ENCODE measurements at regions not wholly inside any gene's neighbourhood (a gene's known extent, or its start where the extent isn't known, plus 50 kb on each side); places are given as distances from the start of the nearest gene placed in this dataset.

DNA sequence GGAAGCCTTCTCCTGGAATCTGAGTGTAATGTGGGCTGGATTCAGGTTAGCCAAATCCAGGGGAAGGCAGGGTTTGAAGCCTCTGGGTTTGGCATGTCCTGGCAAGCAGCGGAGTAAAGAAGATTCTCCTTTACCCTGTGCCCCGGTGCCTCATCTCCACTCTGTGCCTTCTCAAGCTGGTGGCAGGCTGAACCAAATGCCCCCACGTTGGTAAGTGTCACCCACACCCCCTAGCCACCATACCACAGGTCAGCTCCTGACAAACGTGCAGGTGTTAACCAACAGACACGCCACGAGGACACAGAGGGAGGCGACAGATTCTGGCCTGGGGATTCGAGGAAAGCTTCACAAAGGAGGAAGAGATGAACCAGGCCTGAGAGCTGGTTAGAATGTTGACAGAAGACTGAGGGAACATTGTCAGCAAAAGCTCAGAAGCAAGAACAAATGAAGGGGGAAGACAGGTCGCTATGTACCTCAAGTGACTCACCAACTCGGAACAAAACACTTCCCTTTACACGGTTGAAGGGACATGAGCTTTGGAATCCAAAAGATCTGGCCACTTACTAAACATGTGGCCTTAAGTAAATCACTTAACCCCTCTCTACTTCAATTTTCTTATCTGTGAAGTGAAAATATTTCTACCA lies 85.2 kb upstream of the LCLAT1 start:
- TF ChIP-seq, protein P1, sequence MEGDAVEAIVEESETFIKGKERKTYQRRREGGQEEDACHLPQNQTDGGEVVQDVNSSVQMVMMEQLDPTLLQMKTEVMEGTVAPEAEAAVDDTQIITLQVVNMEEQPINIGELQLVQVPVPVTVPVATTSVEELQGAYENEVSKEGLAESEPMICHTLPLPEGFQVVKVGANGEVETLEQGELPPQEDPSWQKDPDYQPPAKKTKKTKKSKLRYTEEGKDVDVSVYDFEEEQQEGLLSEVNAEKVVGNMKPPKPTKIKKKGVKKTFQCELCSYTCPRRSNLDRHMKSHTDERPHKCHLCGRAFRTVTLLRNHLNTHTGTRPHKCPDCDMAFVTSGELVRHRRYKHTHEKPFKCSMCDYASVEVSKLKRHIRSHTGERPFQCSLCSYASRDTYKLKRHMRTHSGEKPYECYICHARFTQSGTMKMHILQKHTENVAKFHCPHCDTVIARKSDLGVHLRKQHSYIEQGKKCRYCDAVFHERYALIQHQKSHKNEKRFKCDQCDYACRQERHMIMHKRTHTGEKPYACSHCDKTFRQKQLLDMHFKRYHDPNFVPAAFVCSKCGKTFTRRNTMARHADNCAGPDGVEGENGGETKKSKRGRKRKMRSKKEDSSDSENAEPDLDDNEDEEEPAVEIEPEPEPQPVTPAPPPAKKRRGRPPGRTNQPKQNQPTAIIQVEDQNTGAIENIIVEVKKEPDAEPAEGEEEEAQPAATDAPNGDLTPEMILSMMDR (conservative IDR thresholded peaks at IDR 0.05) = no peak
- no peak overlapping the region for H3K27ac ChIP-seq

DNA sequence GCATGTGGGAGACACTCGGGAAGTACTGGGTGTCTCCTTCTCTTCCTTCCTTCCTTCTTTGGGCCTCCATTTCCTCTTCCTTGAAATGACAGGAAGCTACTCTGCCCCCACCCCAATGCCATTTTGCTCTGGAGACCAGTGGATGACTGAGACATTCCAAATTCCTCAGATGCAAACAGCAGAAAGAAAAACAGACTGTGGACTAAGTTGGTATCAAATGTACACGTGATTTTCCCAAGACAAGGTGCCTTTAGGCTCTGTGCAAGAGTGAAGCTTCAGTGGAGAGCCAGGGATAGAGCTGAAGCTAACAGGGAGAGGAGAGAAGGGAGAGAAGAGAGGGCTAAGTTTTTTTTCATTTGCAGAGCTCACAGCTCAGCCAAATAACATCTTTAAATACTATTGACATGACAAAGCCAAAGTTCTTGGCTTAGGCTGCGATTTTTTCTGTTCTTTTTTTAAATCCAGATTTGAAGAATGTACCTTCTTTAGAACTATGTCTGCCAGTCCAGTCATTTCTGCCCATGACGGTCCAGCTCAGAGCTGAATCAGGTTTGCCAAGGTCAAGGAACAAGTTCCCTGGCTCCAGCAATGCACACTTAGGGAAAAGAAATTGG lies 84.5 kb upstream of the LCLAT1 start:
- TF ChIP-seq, protein P1 (conservative IDR thresholded peaks at IDR 0.05) = no peak
- no peak overlapping the region for H3K27ac ChIP-seq

DNA sequence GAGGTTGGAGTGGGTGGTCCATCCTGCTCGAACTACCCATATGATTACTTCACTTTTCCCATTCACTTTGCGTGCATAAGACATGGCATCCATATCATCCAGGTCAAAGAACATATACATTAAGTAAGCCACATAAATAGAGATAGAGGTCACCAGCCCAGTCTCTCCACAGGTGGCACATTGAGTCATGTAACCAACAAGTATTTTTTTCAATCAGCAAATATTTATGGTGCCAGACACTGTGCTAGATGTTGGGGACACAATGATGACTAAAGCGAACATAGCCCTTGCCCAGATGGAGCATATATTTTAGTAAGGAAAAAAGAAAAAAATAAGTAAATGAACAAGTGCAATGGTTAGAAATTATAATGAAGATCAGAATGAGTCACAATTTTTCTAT lies 83.6 kb upstream of the LCLAT1 start:
- TF ChIP-seq, protein P1 (conservative IDR thresholded peaks at IDR 0.05) = no peak

DNA sequence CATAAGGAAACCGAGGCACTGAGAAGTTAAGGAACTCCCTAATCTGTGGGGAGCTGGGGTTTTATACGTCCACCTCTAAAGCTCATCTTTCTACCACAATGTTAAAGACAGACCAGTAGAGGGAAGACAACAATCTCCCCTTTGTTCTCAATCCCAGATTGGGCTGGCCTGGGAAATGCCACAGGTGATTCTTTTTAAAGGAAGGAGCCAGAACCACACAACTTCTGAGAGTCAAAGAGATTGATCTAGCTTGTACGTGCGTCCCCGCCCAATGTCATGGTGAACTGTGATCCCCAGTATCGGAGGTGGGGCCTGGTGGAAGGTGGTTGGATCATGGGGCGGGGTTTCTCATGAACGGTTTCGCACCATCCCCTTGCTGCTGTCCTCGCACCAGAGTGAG lies 81.8 kb upstream of the LCLAT1 start:
- TF ChIP-seq, protein P1 (conservative IDR thresholded peaks at IDR 0.05) = no peak

More for the DNA sequence above, 83.6 kb upstream of the LCLAT1 start:
- no peak overlapping the region for H3K27ac ChIP-seq

DNA sequence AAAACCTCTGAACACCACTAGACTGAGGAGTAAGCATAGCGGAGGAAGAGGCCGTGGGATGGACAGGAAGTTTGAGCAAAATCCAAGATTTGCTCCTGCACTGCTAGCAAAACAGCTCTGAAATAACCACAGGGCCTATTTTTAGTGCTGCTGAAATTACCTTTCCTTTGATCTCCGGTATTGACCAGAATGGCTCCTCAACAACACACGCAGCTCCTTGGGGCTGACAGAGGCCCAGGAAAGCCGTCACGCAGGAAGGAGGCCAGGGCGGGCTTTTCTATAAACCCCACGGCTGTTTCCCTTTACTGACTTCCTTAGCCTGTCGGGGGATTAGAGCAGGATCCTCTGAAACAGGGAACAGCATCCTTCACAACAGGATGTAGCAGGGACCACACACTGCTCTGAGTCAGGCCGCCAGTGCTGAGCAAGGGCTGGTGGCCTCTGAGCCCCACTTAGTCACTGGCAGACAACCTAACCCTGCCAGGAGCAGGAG lies 80.8 kb upstream of the LCLAT1 start:
- H3K27ac ChIP-seq = no peak overlapping the region
- TF ChIP-seq, protein P1 (conservative IDR thresholded peaks at IDR 0.05) = no peak

More for the DNA sequence above, 81.8 kb upstream of the LCLAT1 start:
- H3K27ac ChIP-seq = no peak overlapping the region

DNA sequence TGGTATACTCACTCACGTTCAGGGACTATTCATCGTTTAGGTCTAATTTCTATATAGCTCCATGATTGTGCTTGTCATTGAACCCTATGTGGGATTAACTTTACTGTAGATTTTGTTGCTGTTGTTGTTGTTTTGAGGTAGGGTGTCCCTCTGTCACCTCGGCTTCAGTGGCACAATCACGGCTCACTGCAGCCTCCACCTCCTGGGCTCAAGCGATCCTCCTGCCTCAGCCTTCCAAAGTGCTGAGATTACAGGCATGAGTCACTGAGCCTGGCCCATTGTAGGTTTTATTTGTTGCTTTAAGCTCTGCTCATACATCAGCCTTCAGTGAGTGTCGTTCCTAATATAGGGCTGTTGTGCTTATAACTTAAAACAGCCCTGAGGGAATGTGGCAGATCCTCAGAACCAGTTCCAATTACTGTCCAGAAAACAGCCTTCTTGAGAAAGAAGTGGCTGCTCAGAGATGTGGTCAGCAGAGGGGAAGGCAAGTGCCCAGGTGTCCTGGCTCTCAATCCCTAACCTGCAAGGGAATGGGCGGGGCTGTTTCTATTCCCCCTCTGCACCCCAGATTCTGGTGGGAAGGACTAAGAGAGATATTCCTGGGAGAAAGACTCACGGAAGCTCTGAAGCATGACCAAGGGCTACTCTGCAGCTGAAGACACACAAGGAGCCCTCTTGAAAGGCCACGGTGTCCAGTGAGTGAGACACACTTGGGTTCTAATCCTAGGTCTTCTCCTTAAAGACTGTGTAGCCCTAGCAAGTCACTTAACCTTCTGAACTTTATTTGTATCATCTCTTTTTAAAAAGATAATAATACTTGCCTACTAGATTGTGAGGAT lies 79.6 kb upstream of the LCLAT1 start:
- TF ChIP-seq, protein P1 (conservative IDR thresholded peaks at IDR 0.05) = no peak
- H3K27ac ChIP-seq = no peak overlapping the region

DNA sequence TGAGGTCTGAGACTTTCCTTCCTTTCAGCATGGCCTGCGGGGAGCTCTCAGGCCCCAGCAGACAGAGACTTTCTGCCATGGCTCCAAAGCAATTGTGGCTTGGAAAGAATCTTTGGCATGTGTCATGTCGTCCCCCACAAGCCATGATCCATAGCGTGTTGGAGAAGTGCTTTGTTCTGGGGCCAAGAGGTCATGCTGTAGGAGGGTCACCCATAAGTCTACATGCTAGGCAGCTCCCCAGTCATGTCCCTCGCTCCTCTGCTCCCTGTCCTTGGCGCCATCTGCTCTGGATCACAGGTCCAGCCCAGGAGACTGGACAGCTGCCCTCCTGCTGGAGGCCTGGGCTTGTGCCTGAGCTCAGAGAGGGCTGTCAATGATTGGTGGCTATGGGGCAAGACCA lies 78.8 kb upstream of the LCLAT1 start:
- H3K27ac ChIP-seq = no peak overlapping the region

More for the DNA sequence above, 78.8 kb upstream of the LCLAT1 start:
- TF ChIP-seq, protein P1 (conservative IDR thresholded peaks at IDR 0.05) = no peak

Data from VCaP (cell line).